ENCODE measurements at regions not wholly inside any gene's neighbourhood (a gene's known extent, or its start where the extent isn't known, plus 50 kb on each side); places are given as distances from the start of the nearest gene placed in this dataset.

- H3K27ac ChIP-seq (ENCODE audit: low read depth, low read length, poor library complexity, severe bottlenecking): peak overlapping the region; percentile 87
- H3K79me2 ChIP-seq (ENCODE audit: insufficient read depth, low read depth, low read length): no peaks in the 10 kb centered on the region
- BruUV-seq (replicated peaks): no TSS peak
- ChIA-PET CTCF (ENCODE audit: unreplicated experiment) (interaction anchor here (0.8 to 2.1 kb wide), 3 partner anchors 55 to 376 kb away, joined by 3 to 9 read pairs (median 5); no protein-coding TSS in a partner anchor), POLR2A (interaction anchor here (1.0 to 4.8 kb wide), 14 partner anchors 11 to 879 kb away, joined by 3 to 31 read pairs (median 6); partner anchors contain the start of genes LCLAT1 and YPEL5)
- no peaks in the 10 kb centered on the region for H3K9me2 ChIP-seq (ENCODE audit: insufficient read depth, low read length)
- TF ChIP-seq EZH2phosphoT487 (IDR thresholded peaks at IDR 0.05; ENCODE audit: borderline replicate concordance, low read depth, low read length): no peak
- TF ChIP-seq CTCF (conservative IDR thresholded peaks at IDR 0.05; ENCODE audit: low read length): 0 out of 2 replicates have a peak, but pooled peaks have one; percentile 7
- no peak for DNase-seq (ENCODE audit: low spot score)
- no peaks in the 10 kb centered on the region for H4K20me1 ChIP-seq (ENCODE audit: insufficient read depth, low read length)
- no peaks in the 10 kb centered on the region for H3K36me3 ChIP-seq (ENCODE audit: insufficient read depth, low read length)
- H3K9me3 ChIP-seq (ENCODE audit: low read length): no peaks in the 10 kb centered on the region
- peaks cover 37% of the 10 kb centered on the region for H3K4me1 ChIP-seq (ENCODE audit: insufficient read depth, low read length, poor library complexity, severe bottlenecking)
- peak overlapping the region; percentile 48 for H3K4me3 ChIP-seq (ENCODE audit: low read depth, low read length, poor library complexity, severe bottlenecking)
- H2AFZ ChIP-seq (ENCODE audit: low read length): peak overlapping the region; percentile 96; the same call in 1 of the 2 replicates
- H3K4me2 ChIP-seq (ENCODE audit: low read length): peak overlapping the region; percentile 79
- intact Hi-C loops (cut with micrococcal nuclease; ENCODE audit: unreplicated experiment): loop anchor here (2.0 to 5.0 kb wide), 7 partner anchors 69 to 376 kb away; partner anchors contain the start of genes LCLAT1 and YPEL5
These were observed 104.8 kb downstream of the LBH start for GRCh38 chr2:30336084-30336483.

- H3K4me2 ChIP-seq (ENCODE audit: low read length): peak overlapping the region; percentile 79
- POLR2A ChIA-PET: interaction anchor here (0.6 to 4.8 kb wide), 15 partner anchors 11 to 878 kb away, joined by 3 to 31 read pairs (median 5); partner anchors contain the start of gene LCLAT1
These were observed 105.9 kb downstream of the LBH start for GRCh38 chr2:30336978-30337841.

More at GRCh38 chr2:30336978-30337841, 105.9 kb downstream of the LBH start:
- peak overlapping the region; percentile 48 for H3K4me3 ChIP-seq (ENCODE audit: low read depth, low read length, poor library complexity, severe bottlenecking)
- H3K36me3 ChIP-seq (ENCODE audit: insufficient read depth, low read length): no peaks in the 10 kb centered on the region
- intact Hi-C loops (cut with micrococcal nuclease; ENCODE audit: unreplicated experiment): loop anchor here (1.0 to 5.0 kb wide), 9 partner anchors 26 to 375 kb away; partner anchors contain the start of genes LCLAT1 and YPEL5
- H4K20me1 ChIP-seq (ENCODE audit: insufficient read depth, low read length): no peaks in the 10 kb centered on the region
- no peaks in the 10 kb centered on the region; the same call in 1 of the 2 replicates for H3K9me3 ChIP-seq (ENCODE audit: low read length)
- no peaks in the 10 kb centered on the region for H3K79me2 ChIP-seq (ENCODE audit: insufficient read depth, low read depth, low read length)
- no peak for TF ChIP-seq EZH2phosphoT487 (IDR thresholded peaks at IDR 0.05; ENCODE audit: borderline replicate concordance, low read depth, low read length)
- no peak for TF ChIP-seq CTCF (conservative IDR thresholded peaks at IDR 0.05; ENCODE audit: low read length)
- CTCF ChIA-PET (ENCODE audit: unreplicated experiment): interaction anchor here (1.0 kb wide), 1 partner anchor 27 kb away, joined by 6 read pairs; no protein-coding TSS in a partner anchor
- peaks cover 37% of the 10 kb centered on the region for H3K4me1 ChIP-seq (ENCODE audit: insufficient read depth, low read length, poor library complexity, severe bottlenecking)
- peak overlapping the region; percentile 87 for H3K27ac ChIP-seq (ENCODE audit: low read depth, low read length, poor library complexity, severe bottlenecking)
- DNase-seq (ENCODE audit: low spot score): peak; percentile 90
- no peaks in the 10 kb centered on the region for H3K9me2 ChIP-seq (ENCODE audit: insufficient read depth, low read length)
- peak overlapping the region; percentile 96 for H2AFZ ChIP-seq (ENCODE audit: low read length)
- BruUV-seq (replicated peaks): no TSS peak
